Transverse colon (tissue), 4 donors: ENCODE measurements at regions not wholly inside any gene's neighbourhood (a gene's known extent, or its start where the extent isn't known, plus 50 kb on each side); places are given as distances from the start of the nearest gene placed in this dataset.

Experiments
- DNase-seq: peaks from one replicate; pipeline ENCODE4 v3.0.0-alpha.2; 2019
- H3K27ac ChIP-seq, 4 donors: fragments of 200-600 bp; sonication (generic); 2 replicates each; pipeline ENCODE4 v1.5.1; 2016 to 2018; ENCODE audit warnings: inconsistent platforms in 4 of 4
- H3K27me3 ChIP-seq: fragments of 200-600 bp; sonication (generic); 2 replicates; pipeline ENCODE4 v1.5.1; 2017; ENCODE audit warnings: inconsistent platforms
- H3K36me3 ChIP-seq, 4 donors: fragments of 200-600 bp; sonication (generic); 2 replicates each; pipeline ENCODE4 v1.5.1; 2017 to 2019; ENCODE audit warnings: inconsistent platforms in 4 of 4
- H3K4me1 ChIP-seq, 4 donors: fragments of 200-600 bp; sonication (generic); 2 replicates each; pipeline ENCODE4 v1.5.1; 2017 to 2020; ENCODE audit warnings: inconsistent platforms in 4 of 4
- H3K4me3 ChIP-seq, 4 donors: fragments of 200-600 bp; sonication (generic); 1 replicate in 1 of 4; 2 replicates in 3 of 4; pipeline versions ENCODE4 v1.5.1 to v1.6.1; 2017 to 2019; ENCODE audit warnings: inconsistent platforms in 4 of 4
- H3K9me3 ChIP-seq, 2 donors: fragments of 200-600 bp; sonication (generic); 2 replicates each; pipeline ENCODE4 v1.5.1; 2017 to 2019; ENCODE audit warnings: inconsistent platforms in 2 of 2
- CTCF ChIP-seq, 5 experiments: fragments of 200-600 bp in 3 of 5; fragments of 450-650 bp in 2 of 5; sonication (generic) in 3 of 5; IDR thresholded peaks; 1 replicate in 2 of 5; 2 replicates in 3 of 5; pipeline ENCODE4 v1.5.1; 2016 to 2017; ENCODE audit warnings: antibody characterized with exemption in 5 of 5, inconsistent platforms in 3 of 5, mild to moderate bottlenecking in 2 of 5, moderate library complexity in 1 of 5
- EP300 ChIP-seq: sonication (generic); formaldehyde crosslinking; IDR thresholded peaks from one replicate; pipeline ENCODE4 v1.6.1; 2017; ENCODE audit warnings: antibody characterized with exemption, low read depth
- POLR2A ChIP-seq: fragments of 450-650 bp; IDR thresholded peaks from one replicate; pipeline ENCODE4 v1.6.1; 2016; ENCODE audit warnings: antibody characterized with exemption, mild to moderate bottlenecking, moderate library complexity
- POLR2AphosphoS5 ChIP-seq, 3 donors: sonication (generic); formaldehyde crosslinking; IDR thresholded peaks; one replicate each; pipeline ENCODE4 v1.6.1; 2016; ENCODE audit warnings: antibody characterized with exemption in 3 of 3
- WGBS, 2 donors: methylation state at CpG; one replicate each; pipeline ENCODE4 v1.1.5; 2018; ENCODE audit warnings: low coverage in 1 of 2; 5-methylcytosine and 5-hydroxymethylcytosine counted together
- in situ Hi-C, 4 donors: fragments of 200-750 bp; cut with MboI; loops; one replicate each; pipeline versions ENCODE4 v1.15.0 to v1.15.1; 2017; ENCODE audit warnings: low sequenced_read_pairs in 3 of 4, low pct_ligation_motif_present in 1 of 4, low pct_unique_long_range_greater_than_20kb in 1 of 4
- intact Hi-C: fragments of 100-400 bp; cut with DNase I; formaldehyde crosslinking; loops from one replicate; pipeline ENCODE4 v1.15.1; 2023; ENCODE audit warnings: low total_unique reads

- no peak overlapping the region for H3K27ac ChIP-seq
- TF ChIP-seq POLR2AphosphoS5 (IDR thresholded peaks at IDR 0.05): no peak
- no peak for TF ChIP-seq EP300
- in situ Hi-C loops (no loop called here), intact Hi-C loops (no loop called here)
- no peak for DNase-seq
- H3K4me3 ChIP-seq: no peak overlapping the region
- H3K9me3 ChIP-seq: no peaks in the 10 kb centered on the region
- H3K4me1 ChIP-seq: no peaks in the 10 kb centered on the region
- no peaks in the 10 kb centered on the region for H3K27me3 ChIP-seq
- H3K36me3 ChIP-seq: no peaks in the 10 kb centered on the region
These were observed 509.5 kb downstream of the KCNA4 start for GRCh38 chr11:29507376-29507775.

- in situ Hi-C loops: no loop called here
- Histone ChIP-seq H3K27me3 (no peaks in the 10 kb centered on the region), H3K27ac (no peak overlapping the region), H3K4me3 (no peak overlapping the region), H3K4me1 (no peaks in the 10 kb centered on the region), H3K36me3 (no peaks in the 10 kb centered on the region), H3K9me3 (no peaks in the 10 kb centered on the region)
- intact Hi-C loops: no loop called here
- 76 to 77% methylated on average over 3 of the region's 3 CpGs for WGBS, 2 donors
- no peak for DNase-seq
- no peak for TF ChIP-seq EP300
- TF ChIP-seq CTCF (IDR thresholded peaks at IDR 0.05): no peak
- no peak for TF ChIP-seq POLR2A
- no peak for TF ChIP-seq POLR2AphosphoS5 (IDR thresholded peaks at IDR 0.05)
These were observed 521.2 kb downstream of the KCNA4 start for GRCh38 chr11:29495676-29496075.

GRCh38 chr11:29490938-29491337 is 525.9 kb downstream of the KCNA4 start:
- in situ Hi-C loops: no loop called here

GRCh38 chr11:29486301-29486700 is 530.5 kb downstream of the KCNA4 start:
- intact Hi-C loops: no loop called here
- H3K4me3 ChIP-seq: no peak overlapping the region
- no peaks in the 10 kb centered on the region for H3K4me1 ChIP-seq
- H3K27me3 ChIP-seq: no peaks in the 10 kb centered on the region
- no peaks in the 10 kb centered on the region for H3K36me3 ChIP-seq
- DNase-seq: no peak
- no peak overlapping the region for H3K27ac ChIP-seq
- H3K9me3 ChIP-seq: no peaks in the 10 kb centered on the region
- in situ Hi-C loops: no loop called here
- TF ChIP-seq CTCF (IDR thresholded peaks at IDR 0.05) (no peak), POLR2AphosphoS5 (IDR thresholded peaks at IDR 0.05) (no peak), EP300 (no peak), POLR2A (no peak)

More at GRCh38 chr11:29490938-29491337, 525.9 kb downstream of the KCNA4 start:
- no peaks in the 10 kb centered on the region for H3K36me3 ChIP-seq
- no peaks in the 10 kb centered on the region for H3K27me3 ChIP-seq
- DNase-seq: no peak
- 78 to 100% methylated on average over 1 of the region's 1 CpG for WGBS, 2 donors
- TF ChIP-seq POLR2AphosphoS5 (IDR thresholded peaks at IDR 0.05) (no peak), POLR2A (no peak), EP300 (no peak), CTCF (IDR thresholded peaks at IDR 0.05) (no peak)
- no peak overlapping the region for H3K27ac ChIP-seq
- H3K9me3 ChIP-seq: no peaks in the 10 kb centered on the region
- H3K4me1 ChIP-seq: no peaks in the 10 kb centered on the region
- intact Hi-C loops: no loop called here
- H3K4me3 ChIP-seq: no peak overlapping the region

GRCh38 chr11:29485641-29486040 is 531.2 kb downstream of the KCNA4 start:
- Histone ChIP-seq H3K27me3 (no peaks in the 10 kb centered on the region), H3K27ac (no peak overlapping the region), H3K4me3 (no peak overlapping the region), H3K9me3 (no peaks in the 10 kb centered on the region), H3K36me3 (no peaks in the 10 kb centered on the region), H3K4me1 (no peaks in the 10 kb centered on the region)
- intact Hi-C loops (no loop called here), in situ Hi-C loops (no loop called here)
- no peak for DNase-seq
- TF ChIP-seq EP300 (no peak), POLR2A (no peak)
- WGBS, 2 donors: 89 to 90% methylated on average over 4 of the region's 4 CpGs
